Activated naive CD4-positive, alpha-beta T cell treated with anti-CD3 and anti-CD28 coated beads, Interleukin-2, amount 50 U/mL, for 24 hours (primary cell): ENCODE measurements at regions not wholly inside any gene's neighbourhood (a gene's known extent, or its start where the extent isn't known, plus 50 kb on each side); places are given as distances from the start of the nearest gene placed in this dataset.

ENCODE experiments used
- H3K27ac Mint-ChIP-seq: one replicate; pipeline ENCODE4 v1.8.0; 2021; ENCODE audit warnings: mild to moderate bottlenecking, mixed read lengths
- H3K27me3 Mint-ChIP-seq: one replicate; pipeline ENCODE4 v1.8.0; 2021; ENCODE audit warnings: mixed read lengths
- H3K36me3 Mint-ChIP-seq: one replicate; pipeline ENCODE4 v1.8.0; 2021; ENCODE audit warnings: mixed read lengths
- H3K4me1 Mint-ChIP-seq: one replicate; pipeline ENCODE4 v1.8.0; 2021; ENCODE audit warnings: mixed read lengths
- H3K4me3 Mint-ChIP-seq: one replicate; pipeline ENCODE4 v1.8.0; 2021; ENCODE audit warnings: mild to moderate bottlenecking, mixed read lengths
- H3K9me3 Mint-ChIP-seq: one replicate; pipeline ENCODE4 v1.8.0; 2021; ENCODE audit warnings: mixed read lengths

- Mint-ChIP-seq H3K9me3 (peaks cover 9% of the 10 kb centered on the region), H3K4me3 (no peak overlapping the region), H3K27ac (no peak overlapping the region), H3K4me1 (no peaks in the 10 kb centered on the region), H3K27me3 (no peaks in the 10 kb centered on the region), H3K36me3 (no peaks in the 10 kb centered on the region)
Measured at GRCh38 chr13:67763984-67764383, 533.8 kb upstream of the PCDH9 start.

GRCh38 chr13:67763384-67763783 is 533.2 kb upstream of the PCDH9 start:
- no peak overlapping the region for H3K4me3 Mint-ChIP-seq
- peaks cover 9% of the 10 kb centered on the region for H3K9me3 Mint-ChIP-seq
- H3K27ac Mint-ChIP-seq = no peak overlapping the region
- H3K36me3 Mint-ChIP-seq = no peaks in the 10 kb centered on the region
- H3K4me1 Mint-ChIP-seq = no peaks in the 10 kb centered on the region
- no peaks in the 10 kb centered on the region for H3K27me3 Mint-ChIP-seq

- H3K4me3 Mint-ChIP-seq = no peak overlapping the region
- no peaks in the 10 kb centered on the region for H3K4me1 Mint-ChIP-seq
- peaks cover 20% of the 10 kb centered on the region for H3K9me3 Mint-ChIP-seq
- H3K27me3 Mint-ChIP-seq = no peaks in the 10 kb centered on the region
- no peaks in the 10 kb centered on the region for H3K36me3 Mint-ChIP-seq
- H3K27ac Mint-ChIP-seq = no peak overlapping the region
Measured at GRCh38 chr13:67758975-67759374, 528.8 kb upstream of the PCDH9 start.

GRCh38 chr13:67754012-67754411 is 523.9 kb upstream of the PCDH9 start:
- Mint-ChIP-seq H3K4me1 (no peaks in the 10 kb centered on the region), H3K36me3 (no peaks in the 10 kb centered on the region), H3K9me3 (peaks cover 28% of the 10 kb centered on the region), H3K4me3 (no peak overlapping the region), H3K27ac (no peak overlapping the region), H3K27me3 (no peaks in the 10 kb centered on the region)

GRCh38 chr13:67752759-67753158 is 522.6 kb upstream of the PCDH9 start:
- no peak overlapping the region for H3K4me3 Mint-ChIP-seq
- H3K36me3 Mint-ChIP-seq = no peaks in the 10 kb centered on the region
- no peaks in the 10 kb centered on the region for H3K27me3 Mint-ChIP-seq
- no peaks in the 10 kb centered on the region for H3K4me1 Mint-ChIP-seq
- peaks cover 28% of the 10 kb centered on the region for H3K9me3 Mint-ChIP-seq
- no peak overlapping the region for H3K27ac Mint-ChIP-seq

GRCh38 chr13:67742478-67742877 is 512.3 kb upstream of the PCDH9 start:
- no peaks in the 10 kb centered on the region for H3K36me3 Mint-ChIP-seq
- H3K4me1 Mint-ChIP-seq = no peaks in the 10 kb centered on the region
- no peak overlapping the region for H3K27ac Mint-ChIP-seq
- no peak overlapping the region for H3K4me3 Mint-ChIP-seq
- peaks cover 4% of the 10 kb centered on the region for H3K9me3 Mint-ChIP-seq
- no peaks in the 10 kb centered on the region for H3K27me3 Mint-ChIP-seq

- H3K27me3 Mint-ChIP-seq = no peaks in the 10 kb centered on the region
- no peaks in the 10 kb centered on the region for H3K36me3 Mint-ChIP-seq
- no peak overlapping the region for H3K27ac Mint-ChIP-seq
- H3K9me3 Mint-ChIP-seq = peaks cover 4% of the 10 kb centered on the region
- no peak overlapping the region for H3K4me3 Mint-ChIP-seq
- no peaks in the 10 kb centered on the region for H3K4me1 Mint-ChIP-seq
Measured at GRCh38 chr13:67740871-67741535, 510.9 kb upstream of the PCDH9 start.

- Mint-ChIP-seq H3K4me3 (no peak overlapping the region), H3K27ac (no peak overlapping the region), H3K36me3 (no peaks in the 10 kb centered on the region), H3K27me3 (no peaks in the 10 kb centered on the region), H3K4me1 (no peaks in the 10 kb centered on the region), H3K9me3 (peaks cover 4% of the 10 kb centered on the region)
Measured at GRCh38 chr13:67736646-67737420, 506.7 kb upstream of the PCDH9 start.

- no peaks in the 10 kb centered on the region for H3K4me1 Mint-ChIP-seq
- H3K4me3 Mint-ChIP-seq = no peak overlapping the region
- H3K36me3 Mint-ChIP-seq = no peaks in the 10 kb centered on the region
- no peaks in the 10 kb centered on the region for H3K27me3 Mint-ChIP-seq
- no peak overlapping the region for H3K27ac Mint-ChIP-seq
- peaks cover 4% of the 10 kb centered on the region for H3K9me3 Mint-ChIP-seq
Measured at GRCh38 chr13:67735651-67736050, 505.5 kb upstream of the PCDH9 start.

- Mint-ChIP-seq H3K36me3 (no peaks in the 10 kb centered on the region), H3K27ac (no peak overlapping the region), H3K4me3 (no peak overlapping the region), H3K27me3 (no peaks in the 10 kb centered on the region), H3K4me1 (no peaks in the 10 kb centered on the region), H3K9me3 (peaks cover 21% of the 10 kb centered on the region)
Measured at GRCh38 chr13:67726979-67727378, 496.8 kb upstream of the PCDH9 start.

- Mint-ChIP-seq H3K27ac (no peak overlapping the region), H3K36me3 (no peaks in the 10 kb centered on the region), H3K4me1 (no peaks in the 10 kb centered on the region), H3K9me3 (peaks cover 28% of the 10 kb centered on the region), H3K4me3 (no peak overlapping the region), H3K27me3 (no peaks in the 10 kb centered on the region)
Measured at GRCh38 chr13:67725999-67726398, 495.9 kb upstream of the PCDH9 start.

- H3K27ac Mint-ChIP-seq = no peak overlapping the region
- no peaks in the 10 kb centered on the region for H3K4me1 Mint-ChIP-seq
- H3K4me3 Mint-ChIP-seq = no peak overlapping the region
- peaks cover 17% of the 10 kb centered on the region for H3K9me3 Mint-ChIP-seq
- no peaks in the 10 kb centered on the region for H3K27me3 Mint-ChIP-seq
- no peaks in the 10 kb centered on the region for H3K36me3 Mint-ChIP-seq
Measured at GRCh38 chr13:67713571-67713970, 483.4 kb upstream of the PCDH9 start.

- peaks cover 26% of the 10 kb centered on the region for H3K9me3 Mint-ChIP-seq
- H3K4me1 Mint-ChIP-seq = no peaks in the 10 kb centered on the region
- no peak overlapping the region for H3K4me3 Mint-ChIP-seq
- H3K27me3 Mint-ChIP-seq = no peaks in the 10 kb centered on the region
- H3K36me3 Mint-ChIP-seq = no peaks in the 10 kb centered on the region
- H3K27ac Mint-ChIP-seq = no peak overlapping the region
Measured at GRCh38 chr13:67696775-67697174, 466.6 kb upstream of the PCDH9 start.

- H3K36me3 Mint-ChIP-seq = no peaks in the 10 kb centered on the region
- H3K4me1 Mint-ChIP-seq = no peaks in the 10 kb centered on the region
- H3K27me3 Mint-ChIP-seq = no peaks in the 10 kb centered on the region
- H3K9me3 Mint-ChIP-seq = no peaks in the 10 kb centered on the region
- no peak overlapping the region for H3K4me3 Mint-ChIP-seq
- no peak overlapping the region for H3K27ac Mint-ChIP-seq
Measured at GRCh38 chr13:67664502-67664901, 434.4 kb upstream of the PCDH9 start.

- H3K36me3 Mint-ChIP-seq = no peaks in the 10 kb centered on the region
- H3K4me3 Mint-ChIP-seq = no peak overlapping the region
- H3K27me3 Mint-ChIP-seq = no peaks in the 10 kb centered on the region
- H3K9me3 Mint-ChIP-seq = no peaks in the 10 kb centered on the region
- H3K4me1 Mint-ChIP-seq = no peaks in the 10 kb centered on the region
- no peak overlapping the region for H3K27ac Mint-ChIP-seq
Measured at GRCh38 chr13:67662997-67663396, 432.9 kb upstream of the PCDH9 start.

- Mint-ChIP-seq H3K27me3 (no peaks in the 10 kb centered on the region), H3K9me3 (peaks cover 17% of the 10 kb centered on the region), H3K4me1 (no peaks in the 10 kb centered on the region), H3K36me3 (no peaks in the 10 kb centered on the region), H3K27ac (no peak overlapping the region), H3K4me3 (no peak overlapping the region)
Measured at GRCh38 chr13:67652887-67653286, 422.8 kb upstream of the PCDH9 start.
